Heart right ventricle (tissue), 16 donors: ENCODE measurements at regions not wholly inside any gene's neighbourhood (a gene's known extent, or its start where the extent isn't known, plus 50 kb on each side); places are given as distances from the start of the nearest gene placed in this dataset.

Experiments used
- ATAC-seq, 8 donors: fragments of 200-7000 bp; cut with Tn5 transposase; one replicate each; pipeline ENCODE4 v1.9.1; 2020; ENCODE audit warnings: mild to moderate bottlenecking in 8 of 8, moderate library complexity in 8 of 8, moderate number of reproducible peaks in 1 of 8
- DNase-seq, 2 donors: peaks; one replicate each; pipeline ENCODE4 v3.0.0-alpha.2; 2020
- H3K27ac ChIP-seq, 10 donors: fragments of 200-600 bp; sonication (generic) in 2 of 10; one replicate each; pipeline versions ENCODE4 v1.5.0 to v1.8.0; 2020 to 2022; ENCODE audit warnings: mild to moderate bottlenecking in 3 of 10
- H3K27me3 ChIP-seq, 7 donors: fragments of 200-600 bp; one replicate each; pipeline ENCODE4 v1.8.0; 2021 to 2022; ENCODE audit warnings: mild to moderate bottlenecking in 2 of 7
- H3K36me3 ChIP-seq, 9 donors: fragments of 200-600 bp; sonication (generic) in 1 of 9; one replicate each; pipeline versions ENCODE4 v1.5.0 to v1.8.0; 2020 to 2022; ENCODE audit warnings: mild to moderate bottlenecking in 2 of 9
- H3K4me1 ChIP-seq, 9 donors: fragments of 200-600 bp; sonication (generic) in 1 of 9; one replicate each; pipeline versions ENCODE4 v1.5.0 to v1.8.0; 2020 to 2022; ENCODE audit warnings: mild to moderate bottlenecking in 4 of 9
- H3K4me3 ChIP-seq, 10 donors: fragments of 200-600 bp; sonication (generic) in 2 of 10; one replicate each; pipeline versions ENCODE4 v1.5.0 to v1.8.0; 2020 to 2022; ENCODE audit warnings: mild to moderate bottlenecking in 7 of 10, moderate library complexity in 2 of 10
- H3K9me3 ChIP-seq, 11 donors: fragments of 200-600 bp in 10 of 11; sonication (generic) in 2 of 11; one replicate each; pipeline versions ENCODE4 v1.5.0 to v1.8.0; 2013 to 2022; ENCODE audit warnings: mild to moderate bottlenecking in 2 of 11, control low read depth in 1 of 11, moderate library complexity in 1 of 11
- CTCF ChIP-seq, 9 donors: fragments of 200-600 bp; sonication (generic) in 2 of 9; IDR thresholded peaks; one replicate each; pipeline versions ENCODE4 v1.5.0 to v1.8.0; 2021 to 2022; ENCODE audit warnings: antibody characterized with exemption in 9 of 9, mild to moderate bottlenecking in 5 of 9, moderate library complexity in 1 of 9
- WGBS, 2 donors: extraction: QIAGEN DNeasy Blood & Tissue Kit; methylation state at CpG; one replicate each; pipeline ENCODE4 v1.1.7; 2013; ENCODE audit warnings: inconsistent platforms in 1 of 2; 5-methylcytosine and 5-hydroxymethylcytosine counted together
- intact Hi-C, 10 donors: fragments of 100-400 bp; cut with DNase I; formaldehyde crosslinking; loops; one replicate each; pipeline versions ENCODE4 v1.11.1 to v1.14.2; 2022
- donor health status: Arrhythmogenic right ventricular cardiomyopathy.
- donor health status: ischemic (EF 13 %, LVEDD 7.1; RV severe dilation, severe dysfunction).
- donor health status: healthy with polysubstance abuse.
- donor health status: DM: no; HTN: yes; CAD: no.
- donor health status: DM: no; HTN: no; CAD: no.
- donor health status: ischemic (EF 25% LVEDD 6.9; RV normal size, moderate dysfunction).
- donor health status: ischemic (EF 25% LVEDD 5.7; RV mildly dilated, moderate dysfunction).
- donor health status: healthy.
- donor health status: DM: yes; HTN: yes; CAD: no.
- donor health status: Ischemic cardiomyopathy.
- donor health status: ischemic (EF 35%, LVEDD 5.7; RV mildly dilated, moderate dysfunction).
- donor health status: nonischemic (EF 11% LVEDD 7.7; RV severe dilation, severe dysfunction).
- donor health status: DM: yes; HTN: yes; CAD: no.
- donor health status: PGD.
- donor health status: ischemic (EF 29% LVEDD 5.4; RV normal size, mild dysfunction).
- donor health status: nonischemic (EF 23%, LVEDD 6.1; RV moderate dilation, normal function).

DNA sequence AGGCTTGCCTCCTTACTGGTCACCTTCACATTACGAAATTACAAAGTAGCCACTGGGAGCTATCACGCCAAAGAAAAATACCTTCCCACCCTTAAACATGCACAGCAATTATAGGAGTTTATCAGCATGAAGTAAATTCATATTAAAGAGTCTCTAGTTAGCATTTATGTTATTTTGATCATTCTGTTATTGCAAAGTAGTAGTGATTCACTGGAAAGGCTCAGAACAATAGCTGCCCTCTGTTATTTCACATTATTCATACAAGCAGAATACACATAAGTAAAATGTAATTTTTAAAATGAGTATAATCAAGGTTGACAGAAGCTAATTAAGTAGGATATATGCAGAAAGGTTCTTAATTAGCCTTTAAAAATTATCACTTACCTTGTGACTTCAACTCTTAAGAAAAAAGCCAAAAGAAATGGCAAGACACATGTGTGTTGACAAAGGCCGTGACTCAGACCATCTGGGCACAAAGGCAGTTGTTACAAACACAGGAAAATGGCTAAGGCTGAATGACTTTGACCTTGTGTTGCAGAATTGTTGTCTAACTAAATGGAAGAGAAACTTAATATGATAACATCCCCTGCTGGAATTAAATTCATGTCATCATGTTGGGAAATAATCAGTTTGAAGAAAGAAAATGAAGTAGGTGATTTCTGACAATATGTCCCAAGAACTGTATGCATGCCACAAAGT lies 108.3 kb downstream of the ARL6IP6 start:
- no peaks in the 10 kb centered on the region for H3K27me3 ChIP-seq
- H3K9me3 ChIP-seq: no peaks in the 10 kb centered on the region
- intact Hi-C loops: no loop called here
- no peak for ATAC-seq
- no peaks in the 10 kb centered on the region for H3K4me1 ChIP-seq
- no peak for DNase-seq
- no peaks in the 10 kb centered on the region for H3K36me3 ChIP-seq
- H3K4me3 ChIP-seq: no peak overlapping the region
- TF ChIP-seq CTCF (IDR thresholded peaks at IDR 0.05): no peak
- 69 to 75% methylated on average over 3 of the region's 3 CpGs for WGBS, 2 donors
- no peak overlapping the region for H3K27ac ChIP-seq

GRCh38 chr2:152825834-152826233 lies 107.4 kb downstream of the ARL6IP6 start:
- no peaks in the 10 kb centered on the region for H3K36me3 ChIP-seq
- no peaks in the 10 kb centered on the region for H3K27me3 ChIP-seq
- DNase-seq (no peak), ATAC-seq (no peak)
- intact Hi-C loops: no loop called here
- no peaks in the 10 kb centered on the region for H3K4me1 ChIP-seq
- H3K27ac ChIP-seq: no peak overlapping the region
- no peak overlapping the region for H3K4me3 ChIP-seq
- TF ChIP-seq CTCF (IDR thresholded peaks at IDR 0.05): no peak
- 55 to 59% methylated on average over 3 of the region's 3 CpGs for WGBS, 2 donors
- no peaks in the 10 kb centered on the region for H3K9me3 ChIP-seq

- TF ChIP-seq CTCF (IDR thresholded peaks at IDR 0.05): no peak
- no peaks in the 10 kb centered on the region for H3K4me1 ChIP-seq
- ATAC-seq: no peak
- 41 to 75% methylated on average over 3 of the region's 3 CpGs for WGBS, 2 donors
- no peaks in the 10 kb centered on the region for H3K9me3 ChIP-seq
- no peak overlapping the region for H3K4me3 ChIP-seq
- H3K36me3 ChIP-seq: no peaks in the 10 kb centered on the region
- no peak overlapping the region for H3K27ac ChIP-seq
- intact Hi-C loops: no loop called here
- DNase-seq: no peak
- no peaks in the 10 kb centered on the region for H3K27me3 ChIP-seq
Observed at GRCh38 chr2:152823905-152824304, 105.5 kb downstream of the ARL6IP6 start.

GRCh38 chr2:152822676-152823075 lies 104.3 kb downstream of the ARL6IP6 start:
- Histone ChIP-seq H3K27me3 (peaks cover 0 to 6% (median 0%) of the 10 kb centered on the region in 7 donors), H3K27ac (no peak overlapping the region), H3K4me3 (no peak overlapping the region), H3K4me1 (no peaks in the 10 kb centered on the region), H3K9me3 (no peaks in the 10 kb centered on the region), H3K36me3 (no peaks in the 10 kb centered on the region)
- no peak for TF ChIP-seq CTCF (IDR thresholded peaks at IDR 0.05)
- intact Hi-C loops: no loop called here
- 33 to 49% methylated on average over 5 of the region's 5 CpGs for WGBS, 2 donors
- no peak for ATAC-seq
- no peak for DNase-seq
